Activated naive CD8-positive, alpha-beta T cell treated with anti-CD3 and anti-CD28 coated beads, Interleukin-2, amount 50 U/mL, for 24 hours (primary cell): ENCODE measurements at regions not wholly inside any gene's neighbourhood (a gene's known extent, or its start where the extent isn't known, plus 50 kb on each side); places are given as distances from the start of the nearest gene placed in this dataset.
"Not testable (repeated sequence)": the region's sequence is repeated elsewhere in the genome, so short reads cannot be mapped to it uniquely, and the experiment has no call there.

Experiments
- ATAC-seq: fragments of 150-1000 bp; cut with Tn5 transposase; one replicate; pipeline ENCODE4 v1.10.0; 2021
- DNase-seq: peaks from one replicate; pipeline ENCODE4 v3.0.0; 2021
- H3K27ac Mint-ChIP-seq: one replicate; pipeline ENCODE4 v1.8.0; 2021; ENCODE audit warnings: mild to moderate bottlenecking, mixed read lengths
- H3K27me3 Mint-ChIP-seq: one replicate; pipeline ENCODE4 v1.8.0; 2021; ENCODE audit warnings: mixed read lengths
- H3K36me3 Mint-ChIP-seq: one replicate; pipeline ENCODE4 v1.8.0; 2021; ENCODE audit warnings: low read depth, mixed read lengths
- H3K4me1 Mint-ChIP-seq: one replicate; pipeline ENCODE4 v1.8.0; 2021; ENCODE audit warnings: mixed read lengths
- H3K4me3 Mint-ChIP-seq: one replicate; pipeline ENCODE4 v1.8.0; 2021; ENCODE audit warnings: mild to moderate bottlenecking, moderate library complexity, mixed read lengths
- H3K9me3 Mint-ChIP-seq: one replicate; pipeline ENCODE4 v1.8.0; 2021; ENCODE audit warnings: mixed read lengths

- H3K36me3 Mint-ChIP-seq, H3K9me3 Mint-ChIP-seq, H3K4me3 Mint-ChIP-seq, H3K27me3 Mint-ChIP-seq, DNase-seq, H3K4me1 Mint-ChIP-seq, H3K27ac Mint-ChIP-seq: not testable (repeated sequence)
- peak; percentile 94 for ATAC-seq
These were observed 207.1 kb upstream of the PRKX start for GRCh38 chrX:3920424-3921017.

- not testable (repeated sequence) for H3K27me3 Mint-ChIP-seq, ATAC-seq, H3K4me3 Mint-ChIP-seq, H3K27ac Mint-ChIP-seq, DNase-seq, H3K9me3 Mint-ChIP-seq, H3K4me1 Mint-ChIP-seq, H3K36me3 Mint-ChIP-seq
These were observed 206.4 kb upstream of the PRKX start for GRCh38 chrX:3919668-3920423.

GRCh38 chrX:3914813-3915212 is 201.4 kb upstream of the PRKX start:
- not testable (repeated sequence) for H3K9me3 Mint-ChIP-seq, H3K4me1 Mint-ChIP-seq, H3K4me3 Mint-ChIP-seq, ATAC-seq, H3K36me3 Mint-ChIP-seq, DNase-seq, H3K27me3 Mint-ChIP-seq, H3K27ac Mint-ChIP-seq

GRCh38 chrX:3914059-3914458 is 200.6 kb upstream of the PRKX start:
- not testable (repeated sequence) for DNase-seq, H3K36me3 Mint-ChIP-seq, H3K4me3 Mint-ChIP-seq, H3K4me1 Mint-ChIP-seq, ATAC-seq, H3K27me3 Mint-ChIP-seq, H3K27ac Mint-ChIP-seq, H3K9me3 Mint-ChIP-seq

- H3K9me3 Mint-ChIP-seq, H3K4me1 Mint-ChIP-seq, H3K36me3 Mint-ChIP-seq, ATAC-seq, H3K27me3 Mint-ChIP-seq, H3K27ac Mint-ChIP-seq, DNase-seq, H3K4me3 Mint-ChIP-seq: not testable (repeated sequence)
These were observed 197.6 kb upstream of the PRKX start for GRCh38 chrX:3911012-3911411.

- H3K4me3 Mint-ChIP-seq, ATAC-seq, DNase-seq, H3K27me3 Mint-ChIP-seq, H3K27ac Mint-ChIP-seq, H3K36me3 Mint-ChIP-seq, H3K9me3 Mint-ChIP-seq, H3K4me1 Mint-ChIP-seq: not testable (repeated sequence)
These were observed 197.2 kb upstream of the PRKX start for GRCh38 chrX:3910611-3911010.

- not testable (repeated sequence) for DNase-seq, H3K27me3 Mint-ChIP-seq, ATAC-seq, H3K36me3 Mint-ChIP-seq, H3K27ac Mint-ChIP-seq, H3K4me3 Mint-ChIP-seq, H3K4me1 Mint-ChIP-seq, H3K9me3 Mint-ChIP-seq
These were observed 192.2 kb upstream of the PRKX start for GRCh38 chrX:3905522-3906258.

GRCh38 chrX:3902222-3902621 is 188.8 kb upstream of the PRKX start:
- H3K4me3 Mint-ChIP-seq, DNase-seq, ATAC-seq, H3K9me3 Mint-ChIP-seq, H3K27ac Mint-ChIP-seq, H3K36me3 Mint-ChIP-seq, H3K4me1 Mint-ChIP-seq, H3K27me3 Mint-ChIP-seq: not testable (repeated sequence)

- not testable (repeated sequence) for H3K9me3 Mint-ChIP-seq, H3K36me3 Mint-ChIP-seq, H3K4me1 Mint-ChIP-seq, H3K4me3 Mint-ChIP-seq, H3K27me3 Mint-ChIP-seq, DNase-seq, H3K27ac Mint-ChIP-seq, ATAC-seq
These were observed 183.3 kb upstream of the PRKX start for GRCh38 chrX:3896755-3897154.

- not testable (repeated sequence) for DNase-seq, ATAC-seq, H3K36me3 Mint-ChIP-seq, H3K4me3 Mint-ChIP-seq, H3K4me1 Mint-ChIP-seq, H3K27ac Mint-ChIP-seq, H3K9me3 Mint-ChIP-seq, H3K27me3 Mint-ChIP-seq
These were observed 169.1 kb upstream of the PRKX start for GRCh38 chrX:3882553-3882920.

GRCh38 chrX:3881898-3882552 is 168.6 kb upstream of the PRKX start:
- H3K36me3 Mint-ChIP-seq, H3K9me3 Mint-ChIP-seq, H3K27ac Mint-ChIP-seq, H3K4me3 Mint-ChIP-seq, H3K27me3 Mint-ChIP-seq, H3K4me1 Mint-ChIP-seq, DNase-seq: not testable (repeated sequence)
- ATAC-seq = peak; percentile 98

- not testable (repeated sequence) for H3K4me3 Mint-ChIP-seq, H3K4me1 Mint-ChIP-seq, ATAC-seq, H3K9me3 Mint-ChIP-seq, H3K27ac Mint-ChIP-seq, H3K27me3 Mint-ChIP-seq, DNase-seq, H3K36me3 Mint-ChIP-seq
These were observed 167.9 kb upstream of the PRKX start for GRCh38 chrX:3881255-3881895.

GRCh38 chrX:3876393-3876792 is 162.9 kb upstream of the PRKX start:
- ATAC-seq, H3K9me3 Mint-ChIP-seq, DNase-seq, H3K36me3 Mint-ChIP-seq, H3K4me1 Mint-ChIP-seq, H3K27me3 Mint-ChIP-seq, H3K27ac Mint-ChIP-seq, H3K4me3 Mint-ChIP-seq: not testable (repeated sequence)

- H3K36me3 Mint-ChIP-seq, H3K4me1 Mint-ChIP-seq, H3K4me3 Mint-ChIP-seq, H3K27ac Mint-ChIP-seq, ATAC-seq, H3K27me3 Mint-ChIP-seq, DNase-seq, H3K9me3 Mint-ChIP-seq: not testable (repeated sequence)
These were observed 162.2 kb upstream of the PRKX start for GRCh38 chrX:3875638-3876037.
